Parathyroid adenoma (tissue), 2 donors: ENCODE measurements at regions not wholly inside any gene's neighbourhood (a gene's known extent, or its start where the extent isn't known, plus 50 kb on each side); places are given as distances from the start of the nearest gene placed in this dataset.

ENCODE experiments used
- H2AFZ ChIP-seq: fragments of 300-600 bp; sonication (generic); one replicate; pipeline ENCODE4 v1.7.0; 2017; ENCODE audit warnings: antibody characterized with exemption, mild to moderate bottlenecking
- H3K27ac ChIP-seq: fragments of 300-600 bp; sonication (generic); one replicate; pipeline ENCODE4 v1.7.0; 2017
- H3K27me3 ChIP-seq: fragments of 300-600 bp; sonication (generic); one replicate; pipeline ENCODE4 v1.7.0; 2017; ENCODE audit warnings: low read length; ENCODE audit not compliant: control insufficient read depth, insufficient read depth
- H3K36me3 ChIP-seq: fragments of 300-600 bp; sonication (generic); one replicate; pipeline ENCODE4 v1.7.0; 2017; ENCODE audit warnings: low read length; ENCODE audit not compliant: control insufficient read depth, insufficient read depth
- H3K4me1 ChIP-seq: fragments of 300-600 bp; sonication (generic); one replicate; pipeline ENCODE4 v1.7.0; 2017; ENCODE audit warnings: control low read depth
- H3K4me2 ChIP-seq: fragments of 300-600 bp; sonication (generic); one replicate; pipeline ENCODE4 v1.7.0; 2017; ENCODE audit warnings: low read length
- H3K4me3 ChIP-seq: fragments of 300-600 bp; sonication (generic); one replicate; pipeline ENCODE4 v1.7.0; 2017; ENCODE audit warnings: low read depth, low read length
- H3K79me2 ChIP-seq: fragments of 300-600 bp; sonication (generic); one replicate; pipeline ENCODE4 v1.7.0; 2017; ENCODE audit warnings: control low read depth
- H3K9ac ChIP-seq: fragments of 300-600 bp; sonication (generic); one replicate; pipeline ENCODE4 v1.7.0; 2017; ENCODE audit warnings: mild to moderate bottlenecking
- H3K9me3 ChIP-seq: fragments of 300-600 bp; sonication (generic); one replicate; pipeline ENCODE4 v1.7.0; 2017; ENCODE audit warnings: low read length; ENCODE audit not compliant: control insufficient read depth
- TF ChIP-seq, protein P1 (sequence below): fragments of 300-600 bp; sonication (generic); IDR thresholded peaks from one replicate; pipeline ENCODE4 v1.7.0; 2017; ENCODE audit warnings: antibody characterized with exemption, mild to moderate bottlenecking
- donor health status: primary hyperparathyroidism.

DNA sequence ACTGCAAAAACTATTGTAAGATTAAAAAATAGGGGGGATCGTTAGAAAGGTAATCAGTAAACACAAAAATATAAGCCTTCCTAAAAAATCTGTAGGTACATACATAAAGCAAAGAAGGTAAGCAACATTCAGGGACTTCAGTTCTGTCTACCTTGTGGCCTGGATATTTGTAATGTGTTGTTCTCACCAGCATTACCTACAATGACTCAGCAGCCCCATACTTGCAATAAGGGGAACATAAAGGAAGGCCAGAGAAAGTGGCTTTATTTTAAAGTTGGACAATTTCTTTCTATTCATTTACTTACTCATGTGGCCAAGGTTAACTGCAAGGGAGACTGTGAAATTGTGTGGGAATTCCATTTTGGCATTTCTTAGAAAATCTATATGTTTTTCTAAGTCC is 277.2 kb upstream of the PREP start:
- Histone ChIP-seq H3K9me3 (no peaks in the 10 kb centered on the region), H3K4me2 (no peak overlapping the region), H3K79me2 (no peaks in the 10 kb centered on the region), H3K4me3 (no peak overlapping the region), H3K9ac (no peak overlapping the region), H3K4me1 (no peaks in the 10 kb centered on the region), H3K27me3 (no peaks in the 10 kb centered on the region), H2AFZ (no peak overlapping the region), H3K27ac (no peak overlapping the region), H3K36me3 (no peaks in the 10 kb centered on the region)
- TF ChIP-seq, protein P1, sequence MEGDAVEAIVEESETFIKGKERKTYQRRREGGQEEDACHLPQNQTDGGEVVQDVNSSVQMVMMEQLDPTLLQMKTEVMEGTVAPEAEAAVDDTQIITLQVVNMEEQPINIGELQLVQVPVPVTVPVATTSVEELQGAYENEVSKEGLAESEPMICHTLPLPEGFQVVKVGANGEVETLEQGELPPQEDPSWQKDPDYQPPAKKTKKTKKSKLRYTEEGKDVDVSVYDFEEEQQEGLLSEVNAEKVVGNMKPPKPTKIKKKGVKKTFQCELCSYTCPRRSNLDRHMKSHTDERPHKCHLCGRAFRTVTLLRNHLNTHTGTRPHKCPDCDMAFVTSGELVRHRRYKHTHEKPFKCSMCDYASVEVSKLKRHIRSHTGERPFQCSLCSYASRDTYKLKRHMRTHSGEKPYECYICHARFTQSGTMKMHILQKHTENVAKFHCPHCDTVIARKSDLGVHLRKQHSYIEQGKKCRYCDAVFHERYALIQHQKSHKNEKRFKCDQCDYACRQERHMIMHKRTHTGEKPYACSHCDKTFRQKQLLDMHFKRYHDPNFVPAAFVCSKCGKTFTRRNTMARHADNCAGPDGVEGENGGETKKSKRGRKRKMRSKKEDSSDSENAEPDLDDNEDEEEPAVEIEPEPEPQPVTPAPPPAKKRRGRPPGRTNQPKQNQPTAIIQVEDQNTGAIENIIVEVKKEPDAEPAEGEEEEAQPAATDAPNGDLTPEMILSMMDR, result no peak

DNA sequence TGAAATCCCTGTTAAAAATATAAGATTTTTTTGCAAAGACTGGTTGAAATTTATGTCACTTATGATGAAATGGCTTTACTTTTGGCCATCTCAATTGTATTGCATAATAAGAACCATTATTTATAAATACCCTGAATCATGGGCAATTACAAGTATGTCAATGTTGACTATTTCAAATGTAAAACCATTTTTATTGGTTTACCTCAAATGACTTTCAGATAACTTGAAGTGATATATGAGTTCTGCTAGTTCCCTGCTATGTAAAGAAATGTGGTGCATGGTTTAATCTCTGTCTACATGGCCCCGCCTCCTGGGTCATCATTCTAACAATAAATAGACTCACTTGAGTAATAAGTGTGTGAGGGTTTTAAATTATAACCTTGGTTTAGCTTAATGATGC is 275.6 kb upstream of the PREP start:
- H3K9me3 ChIP-seq, result no peaks in the 10 kb centered on the region
- TF ChIP-seq, protein P1, result no peak
- H3K9ac ChIP-seq, result no peak overlapping the region
- no peaks in the 10 kb centered on the region for H3K79me2 ChIP-seq
- no peak overlapping the region for H3K4me2 ChIP-seq
- no peaks in the 10 kb centered on the region for H3K36me3 ChIP-seq
- no peak overlapping the region for H3K27ac ChIP-seq
- H3K4me1 ChIP-seq, result no peaks in the 10 kb centered on the region
- H3K27me3 ChIP-seq, result no peaks in the 10 kb centered on the region
- H3K4me3 ChIP-seq, result no peak overlapping the region
- no peak overlapping the region for H2AFZ ChIP-seq

DNA sequence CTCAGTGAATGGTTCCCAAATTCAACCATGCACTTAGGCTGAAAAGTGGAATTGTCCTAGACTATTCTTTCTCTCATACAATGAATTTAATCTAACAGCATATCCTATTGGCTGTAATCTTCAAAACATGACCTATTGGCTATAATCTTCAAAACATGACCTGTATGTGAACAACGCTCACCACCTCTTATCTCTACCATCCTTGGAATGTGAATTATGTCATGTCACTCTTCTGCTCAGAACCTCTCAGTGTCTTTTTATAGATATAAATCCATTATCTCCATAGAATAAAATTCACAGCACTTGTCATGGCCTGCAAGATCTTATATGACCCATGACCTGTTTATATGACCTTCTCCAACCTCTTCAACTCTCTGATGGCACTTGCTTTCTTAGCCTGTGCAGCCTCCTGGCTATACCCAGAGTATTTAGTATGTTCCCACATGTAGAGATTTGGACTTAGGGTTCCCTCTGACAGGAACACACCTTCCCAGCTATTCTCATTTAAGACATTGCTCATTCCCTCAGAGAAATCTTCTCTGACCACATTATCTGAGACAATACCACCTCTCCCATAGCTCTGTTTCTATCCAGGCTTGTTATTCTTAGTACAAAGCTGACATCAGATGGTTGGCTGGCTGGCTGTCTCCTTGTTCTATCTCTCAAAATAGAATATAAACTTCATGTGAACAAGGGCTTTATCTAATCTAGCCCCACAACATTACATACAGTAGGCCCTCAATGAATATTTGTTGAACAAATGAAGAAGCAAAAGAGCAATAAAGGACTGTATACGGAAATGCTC is 275.0 kb upstream of the PREP start:
- H3K36me3 ChIP-seq, result no peaks in the 10 kb centered on the region
- H3K27me3 ChIP-seq, result no peaks in the 10 kb centered on the region
- no peaks in the 10 kb centered on the region for H3K4me1 ChIP-seq
- H3K27ac ChIP-seq, result no peak overlapping the region
- H3K9me3 ChIP-seq, result no peaks in the 10 kb centered on the region
- no peaks in the 10 kb centered on the region for H3K79me2 ChIP-seq
- H3K4me2 ChIP-seq, result no peak overlapping the region
- TF ChIP-seq, protein P1, result no peak
- H2AFZ ChIP-seq, result no peak overlapping the region
- H3K4me3 ChIP-seq, result no peak overlapping the region
- H3K9ac ChIP-seq, result no peak overlapping the region

DNA sequence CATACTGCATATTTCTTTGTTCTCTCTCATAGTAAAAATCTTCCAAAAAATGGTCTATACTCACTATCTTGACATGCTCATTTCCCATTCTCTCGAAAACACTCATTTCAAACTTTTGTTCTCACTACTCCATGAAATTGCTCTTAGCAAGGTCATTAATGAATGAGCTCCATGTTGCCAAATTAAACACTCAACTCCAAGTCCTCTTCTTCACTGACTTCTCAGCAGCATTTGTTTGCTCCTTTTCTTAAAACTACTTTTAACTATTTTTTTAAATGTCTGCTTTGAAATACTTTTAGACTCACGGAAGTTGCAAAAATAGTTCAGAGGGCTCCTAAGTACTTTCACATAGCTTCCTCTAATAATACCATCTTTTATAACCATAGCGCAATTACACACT is 274.0 kb upstream of the PREP start:
- Histone ChIP-seq H3K27ac (no peak overlapping the region), H3K27me3 (no peaks in the 10 kb centered on the region), H3K36me3 (no peaks in the 10 kb centered on the region), H3K4me1 (no peaks in the 10 kb centered on the region), H3K9me3 (no peaks in the 10 kb centered on the region), H3K4me2 (no peak overlapping the region), H3K4me3 (no peak overlapping the region), H3K79me2 (no peaks in the 10 kb centered on the region), H2AFZ (no peak overlapping the region), H3K9ac (no peak overlapping the region)
- TF ChIP-seq, protein P1, result no peak
